Liver (tissue), 8 donors: ENCODE measurements at regions not wholly inside any gene's neighbourhood (a gene's known extent, or its start where the extent isn't known, plus 50 kb on each side); places are given as distances from the start of the nearest gene placed in this dataset.

ENCODE experiments used
- DNase-seq: peaks from one replicate; pipeline ENCODE4 v3.0.0-alpha.2; 2017; ENCODE audit warnings: low spot score
- H3K27ac ChIP-seq, 2 donors: one replicate each; pipeline ENCODE4 v1.7.0; 2013; ENCODE audit warnings: inconsistent platforms in 2 of 2, low read length in 2 of 2, control low read depth in 1 of 2, low read depth in 1 of 2, mild to moderate bottlenecking in 1 of 2
- H3K27me3 ChIP-seq, 4 donors: one replicate each; pipeline versions ENCODE4 v1.6.1 to v1.7.0; 2013; ENCODE audit warnings: low read length in 3 of 4, inconsistent platforms in 1 of 4, mild to moderate bottlenecking in 1 of 4, moderate library complexity in 1 of 4; ENCODE audit not compliant: control insufficient read depth in 4 of 4, insufficient read depth in 4 of 4
- H3K36me3 ChIP-seq, 4 donors: one replicate each; pipeline versions ENCODE4 v1.6.1 to v1.7.0; 2013; ENCODE audit warnings: low read length in 3 of 4, mild to moderate bottlenecking in 3 of 4, low read depth in 1 of 4, moderate library complexity in 1 of 4; ENCODE audit not compliant: control insufficient read depth in 4 of 4, insufficient read depth in 3 of 4
- H3K4me1 ChIP-seq, 4 donors: one replicate each; pipeline versions ENCODE4 v1.6.1 to v1.7.0; 2013; ENCODE audit warnings: low read length in 3 of 4, mild to moderate bottlenecking in 3 of 4, moderate library complexity in 1 of 4; ENCODE audit not compliant: control insufficient read depth in 4 of 4, insufficient read depth in 4 of 4
- H3K4me3 ChIP-seq, 3 donors: one replicate each; pipeline versions ENCODE4 v1.6.1 to v1.7.0; 2013; ENCODE audit warnings: low read length in 3 of 3, control low read depth in 1 of 3, low read depth in 1 of 3, mild to moderate bottlenecking in 1 of 3
- H3K9ac ChIP-seq, 2 donors: one replicate each; pipeline ENCODE4 v1.7.0; 2013; ENCODE audit warnings: low read length in 2 of 2, mild to moderate bottlenecking in 2 of 2, moderate library complexity in 2 of 2, control low read depth in 1 of 2, low read depth in 1 of 2
- H3K9me3 ChIP-seq, 4 donors: one replicate each; pipeline versions ENCODE4 v1.6.1 to v1.7.0; 2013; ENCODE audit warnings: low read length in 3 of 4; ENCODE audit not compliant: control insufficient read depth in 4 of 4
- ATF3 ChIP-seq: IDR thresholded peaks from 2 replicates; pipeline ENCODE4 v1.6.1; 2016; ENCODE audit warnings: antibody characterized with exemption
- CTCF ChIP-seq: fragments of 150-350 bp; IDR thresholded peaks from 2 replicates; pipeline ENCODE4 v1.5.1; 2017; ENCODE audit warnings: improper control_type of control experiment, low read depth, low read length; ENCODE audit not compliant: missing input control
- FOXA1 ChIP-seq: IDR thresholded peaks from 2 replicates; pipeline ENCODE4 v1.6.1; 2016; ENCODE audit warnings: antibody characterized with exemption
- GABPA ChIP-seq, 2 donors: IDR thresholded peaks in 1 of 2; conservative IDR thresholded peaks in 1 of 2; 2 replicates each; pipeline ENCODE4 v1.6.1; 2016; ENCODE audit warnings: antibody characterized with exemption in 2 of 2, mild to moderate bottlenecking in 1 of 2, moderate library complexity in 1 of 2
- HNF4A ChIP-seq, 2 donors: conservative IDR thresholded peaks; 2 replicates each; pipeline ENCODE4 v1.6.1; 2016; ENCODE audit warnings: antibody characterized with exemption in 2 of 2, mild to moderate bottlenecking in 2 of 2
- HNF4G ChIP-seq: IDR thresholded peaks from 2 replicates; pipeline ENCODE4 v1.6.1; 2016; ENCODE audit warnings: antibody characterized with exemption
- RAD21 ChIP-seq, 2 donors: IDR thresholded peaks; 2 replicates each; pipeline ENCODE4 v1.6.1; 2016; ENCODE audit warnings: antibody characterized with exemption in 2 of 2, mild to moderate bottlenecking in 2 of 2
- REST ChIP-seq: IDR thresholded peaks from 2 replicates; pipeline ENCODE4 v1.6.1; 2016; ENCODE audit warnings: antibody characterized with exemption, mild to moderate bottlenecking
- RXRA ChIP-seq, 2 donors: IDR thresholded peaks; 2 replicates each; pipeline ENCODE4 v1.6.1; 2017 to 2018; ENCODE audit warnings: antibody characterized with exemption in 2 of 2, mild to moderate bottlenecking in 1 of 2
- SP1 ChIP-seq: IDR thresholded peaks from 2 replicates; pipeline ENCODE4 v1.6.1; 2018; ENCODE audit warnings: antibody characterized with exemption, mild to moderate bottlenecking
- WGBS: extraction: QIAGEN DNeasy Blood & Tissue Kit; methylation state at CpG from one replicate; pipeline ENCODE4 v1.1.7; 2013; 5-methylcytosine and 5-hydroxymethylcytosine counted together
- donor health status: healthy.
- donor health status: healthy.
- donor health status: healthy.
- donor health status: healthy.
- donor health status: healthy.

- DNase-seq, result no peak
- Histone ChIP-seq H3K27me3 (no peaks in the 10 kb centered on the region), H3K27ac (no peak overlapping the region), H3K9ac (no peak overlapping the region), H3K36me3 (no peaks in the 10 kb centered on the region), H3K9me3 (no peaks in the 10 kb centered on the region), H3K4me3 (no peak overlapping the region), H3K4me1 (no peaks in the 10 kb centered on the region)
- 84% methylated on average over 18 of the region's 18 CpGs for WGBS
- TF ChIP-seq HNF4G (no peak), RAD21 (IDR thresholded peaks at IDR 0.05) (no peak), ATF3 (no peak), FOXA1 (no peak), HNF4A (conservative IDR thresholded peaks at IDR 0.05) (no peak), REST (no peak), CTCF (no peak), GABPA (IDR thresholded peaks at IDR 0.05 in 1 of 2, conservative IDR thresholded peaks at IDR 0.05 in 1 of 2) (no peak)
Measured at GRCh38 chr2:237264480-237265219, 149.3 kb downstream of the COL6A3 start.

GRCh38 chr2:237268004-237268708 is 145.8 kb downstream of the COL6A3 start:
- TF ChIP-seq RXRA (IDR thresholded peaks at IDR 0.05) (no peak), REST (no peak), SP1 (no peak)
- Histone ChIP-seq H3K9me3 (no peaks in the 10 kb centered on the region), H3K27ac (no peak overlapping the region), H3K27me3 (peaks cover 0 to 6% (median 0%) of the 10 kb centered on the region in 4 donors), H3K4me3 (no peak overlapping the region), H3K36me3 (no peaks in the 10 kb centered on the region), H3K4me1 (no peaks in the 10 kb centered on the region), H3K9ac (no peak overlapping the region)
- 86% methylated on average over 7 of the region's 7 CpGs for WGBS
- DNase-seq, result no peak
